Kidney glomerular epithelial cell (primary cell): ENCODE measurements at regions not wholly inside any gene's neighbourhood (a gene's known extent, or its start where the extent isn't known, plus 50 kb on each side); places are given as distances from the start of the nearest gene placed in this dataset.
"Not testable (repeated sequence)": the region's sequence is repeated elsewhere in the genome, so short reads cannot be mapped to it uniquely, and the experiment has no call there.

Experiments used
- DNase-seq: peaks from one replicate; lab custom pipeline; 2025; lab: John Stamatoyannopoulos, UW

GRCh38 chr11:96697466-96697865, 307.7 kb downstream of the JRKL start:
- DNase-seq = no peak

GRCh38 chr11:96704847-96705246, 315.0 kb downstream of the JRKL start:
- DNase-seq = no peak

DNA sequence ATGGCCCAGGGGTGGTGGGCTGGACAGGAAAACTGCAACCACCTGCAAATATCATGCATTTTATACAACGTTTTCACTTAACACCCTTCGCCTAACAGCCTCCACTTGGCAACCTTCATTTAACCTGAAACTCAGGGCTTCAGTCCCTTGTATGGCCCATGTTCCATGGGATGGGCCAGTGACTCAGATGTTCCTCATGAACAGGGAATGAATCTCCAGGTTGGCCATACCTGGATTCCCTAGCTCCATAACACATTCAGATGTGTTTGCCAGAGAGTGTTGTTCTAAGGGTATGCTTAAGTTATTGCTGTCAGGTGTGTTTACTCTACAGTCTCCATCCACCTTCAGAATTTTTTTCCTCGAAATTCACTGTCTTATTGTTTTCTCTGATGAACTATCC, 316.9 kb downstream of the JRKL start:
- DNase-seq = no peak

DNA sequence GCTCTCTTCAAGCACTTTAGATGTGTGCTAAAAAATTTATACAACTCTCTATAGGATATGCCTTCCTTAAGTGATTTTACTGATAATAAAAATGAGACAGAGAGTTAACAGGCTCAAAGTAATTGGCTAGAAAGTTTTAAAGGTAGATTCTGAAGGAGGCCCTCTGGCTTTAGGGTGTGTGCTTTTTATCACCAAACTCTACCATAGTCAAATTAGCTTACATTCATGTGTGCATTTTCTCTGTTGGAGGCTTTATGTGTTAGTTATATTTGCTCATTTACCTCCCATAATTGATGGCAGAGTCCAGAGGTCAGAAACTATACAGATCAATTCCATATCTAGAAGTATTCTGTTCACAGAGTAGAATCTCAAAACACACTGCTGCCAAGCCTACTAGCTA, 317.5 kb downstream of the JRKL start:
- DNase-seq = no peak

DNA sequence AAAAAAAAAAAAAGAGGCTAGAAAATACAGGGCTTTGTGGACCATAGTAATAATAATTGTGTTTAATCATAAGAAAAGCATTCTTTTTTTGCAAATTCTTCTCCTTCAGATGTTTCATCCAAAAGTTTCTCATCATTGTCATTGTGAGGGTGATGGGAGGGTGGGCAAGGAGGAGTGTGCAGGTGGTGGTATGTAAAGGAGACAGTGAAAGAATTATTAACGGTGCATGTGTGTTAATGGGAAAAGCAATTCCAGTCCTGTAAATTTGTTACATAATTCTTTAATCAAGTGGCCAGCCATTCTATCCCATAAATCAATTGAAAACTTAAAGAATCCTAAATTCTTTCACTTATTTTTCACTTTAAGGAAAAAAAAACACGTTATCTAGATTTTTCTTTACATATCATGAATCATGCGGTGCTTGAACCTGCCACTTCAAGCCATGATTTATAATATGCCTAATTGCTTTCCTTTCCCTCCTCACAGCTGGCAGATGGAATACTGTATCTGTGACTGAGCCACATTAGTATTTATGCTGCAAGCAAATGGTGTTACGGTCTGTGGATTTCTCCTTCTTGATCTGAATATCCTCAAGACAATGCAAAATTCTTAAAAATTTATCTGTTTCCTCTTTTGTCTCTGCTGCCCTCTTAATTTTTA, 318.5 kb downstream of the JRKL start:
- peak; percentile 14 for DNase-seq

- DNase-seq = no peak
Observed at GRCh38 chr11:96713301-96713700, 323.5 kb downstream of the JRKL start.

DNA sequence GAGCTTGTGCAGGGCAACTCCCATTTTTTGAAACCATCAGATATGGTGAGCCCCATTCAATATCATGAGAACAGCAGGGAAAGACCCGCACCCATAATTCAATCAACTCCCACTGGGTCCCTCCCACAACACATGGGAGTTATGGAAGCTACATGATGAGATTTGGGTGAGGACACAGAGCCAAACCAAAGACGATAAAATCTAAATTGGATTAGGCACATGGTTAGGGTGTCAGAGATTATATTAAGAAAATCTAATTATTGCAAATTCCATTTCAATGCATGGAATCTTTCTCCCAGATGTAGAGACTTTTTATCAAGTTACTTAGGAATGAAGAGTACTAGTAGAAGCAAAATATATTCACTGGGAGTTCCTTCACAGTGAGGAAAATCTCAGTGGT, 324.9 kb downstream of the JRKL start:
- no peak for DNase-seq

DNA sequence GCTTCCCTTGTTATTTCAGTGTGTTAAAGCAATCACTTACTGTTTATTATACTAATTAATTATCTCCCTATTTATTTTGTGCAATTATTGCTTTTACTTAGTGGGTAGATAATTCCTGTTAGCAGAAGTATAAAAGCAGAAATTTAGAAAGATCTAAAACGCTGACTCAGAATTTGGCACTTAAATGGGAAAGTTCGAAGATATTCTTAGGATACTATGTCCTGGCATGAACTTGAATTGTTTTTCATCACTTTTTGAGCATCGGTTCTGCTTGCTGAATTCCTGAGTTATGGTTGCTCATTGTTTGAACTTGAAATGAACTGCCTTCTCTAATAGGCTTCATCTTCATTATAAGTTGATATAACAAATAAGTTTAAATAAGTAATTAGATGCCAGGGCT, 325.4 kb downstream of the JRKL start:
- DNase-seq = no peak

- no peak for DNase-seq
Observed at GRCh38 chr11:96736601-96737000, 346.8 kb downstream of the JRKL start.

DNA sequence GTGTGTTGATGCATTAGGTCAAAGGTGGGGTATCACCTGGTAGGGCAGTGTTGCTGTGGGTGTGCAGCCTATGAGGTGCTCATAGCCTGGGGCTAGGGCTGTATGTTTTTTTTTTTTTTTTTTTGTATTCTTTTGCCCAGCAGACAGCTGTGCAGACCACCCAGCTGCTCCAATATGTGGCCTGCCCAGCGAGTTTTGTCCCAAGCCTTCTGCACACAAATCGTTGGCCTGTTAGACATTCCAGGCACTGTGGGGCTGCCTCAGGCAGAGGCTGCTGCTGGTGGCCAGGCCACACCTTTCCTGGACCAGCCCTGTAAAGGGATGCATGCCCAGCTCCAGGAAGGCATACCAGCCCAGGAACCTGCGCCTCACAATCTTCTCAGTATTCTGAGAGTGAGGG, 348.5 kb downstream of the JRKL start:
- no peak for DNase-seq

- no peak for DNase-seq
Observed at GRCh38 chr11:96741068-96741467, 351.3 kb downstream of the JRKL start.

DNA sequence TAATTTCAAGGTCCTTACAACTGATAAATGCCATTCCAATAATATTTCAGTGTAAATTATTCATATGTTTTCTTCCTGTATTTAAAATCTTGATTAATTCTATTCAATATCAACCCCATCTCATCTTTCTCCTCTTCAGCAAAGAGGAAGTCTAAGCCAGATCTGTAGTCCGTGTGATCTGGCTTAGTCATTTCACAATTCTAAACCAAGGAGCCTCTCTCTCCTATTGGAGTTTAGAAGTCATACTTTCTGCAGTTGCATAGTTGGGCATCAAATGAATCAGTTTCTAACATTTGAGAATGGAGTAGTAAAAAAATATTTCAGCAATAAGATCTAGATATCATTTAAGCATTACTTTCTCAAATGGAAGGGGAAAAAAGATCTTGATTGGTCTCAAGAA, 354.9 kb downstream of the JRKL start:
- DNase-seq = no peak

GRCh38 chr11:96748639-96749370, 359.0 kb downstream of the JRKL start:
- no peak for DNase-seq

DNA sequence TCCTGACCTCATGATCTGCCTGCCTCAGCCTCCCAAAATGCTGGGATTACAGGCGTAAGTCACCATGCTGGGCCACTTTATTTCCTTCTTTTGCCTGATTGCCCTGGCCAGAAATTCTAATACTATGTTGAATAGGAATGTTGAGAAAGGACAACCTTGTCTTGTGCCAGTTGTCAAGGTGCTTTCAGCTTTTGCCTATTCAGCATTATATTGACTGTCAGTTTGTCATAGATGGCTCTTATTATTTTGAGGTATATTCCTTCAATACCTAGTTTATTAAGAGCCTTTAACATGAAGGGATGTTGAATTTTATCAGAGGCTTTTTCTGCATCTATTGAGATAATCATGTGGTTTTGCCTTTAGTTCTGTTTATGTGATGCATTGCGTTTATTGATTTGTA, 362.0 kb downstream of the JRKL start:
- not testable (repeated sequence) for DNase-seq

- no peak for DNase-seq
Observed at GRCh38 chr11:96752221-96752620, 362.4 kb downstream of the JRKL start.

DNA sequence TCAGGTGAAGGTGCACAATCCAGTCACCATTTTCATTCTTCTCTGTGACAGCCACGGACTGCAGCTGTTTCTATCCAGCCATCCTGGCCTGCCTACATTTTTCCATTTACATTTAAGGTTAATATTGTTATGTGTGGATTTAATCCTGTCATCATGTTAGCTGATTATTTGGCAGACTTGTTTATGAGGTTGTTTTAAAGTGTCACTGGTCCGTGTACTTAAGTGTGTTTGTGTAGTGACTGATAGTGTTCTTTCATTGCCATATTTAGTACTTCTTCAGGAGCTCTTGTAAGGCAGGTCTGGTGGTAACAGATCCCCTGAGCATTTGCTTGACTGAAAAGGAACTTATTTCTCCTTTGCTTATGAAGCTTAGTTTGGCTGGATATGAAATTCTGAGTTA, 364.2 kb downstream of the JRKL start:
- no peak for DNase-seq

GRCh38 chr11:96755209-96755608, 365.4 kb downstream of the JRKL start:
- DNase-seq = no peak

DNA sequence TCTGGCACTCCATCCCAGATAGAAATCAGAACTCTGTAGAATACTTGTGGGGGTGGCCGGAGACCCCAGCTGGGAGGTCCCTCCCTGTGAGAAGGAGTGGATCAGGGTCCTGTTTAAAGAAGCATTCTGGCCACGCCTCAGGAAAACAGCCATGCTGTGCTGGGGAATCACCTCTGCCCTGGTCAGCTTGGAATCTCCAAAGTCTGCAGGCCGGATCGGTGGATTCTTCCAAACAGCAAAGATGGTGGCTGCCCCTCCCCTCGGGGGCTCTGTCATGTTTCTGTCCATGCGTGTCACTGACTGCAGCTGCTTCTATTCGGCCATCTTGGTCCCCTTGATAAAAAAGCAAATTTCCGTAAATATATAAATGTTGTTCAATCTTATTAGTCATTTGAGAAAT, 365.9 kb downstream of the JRKL start:
- DNase-seq = no peak

DNA sequence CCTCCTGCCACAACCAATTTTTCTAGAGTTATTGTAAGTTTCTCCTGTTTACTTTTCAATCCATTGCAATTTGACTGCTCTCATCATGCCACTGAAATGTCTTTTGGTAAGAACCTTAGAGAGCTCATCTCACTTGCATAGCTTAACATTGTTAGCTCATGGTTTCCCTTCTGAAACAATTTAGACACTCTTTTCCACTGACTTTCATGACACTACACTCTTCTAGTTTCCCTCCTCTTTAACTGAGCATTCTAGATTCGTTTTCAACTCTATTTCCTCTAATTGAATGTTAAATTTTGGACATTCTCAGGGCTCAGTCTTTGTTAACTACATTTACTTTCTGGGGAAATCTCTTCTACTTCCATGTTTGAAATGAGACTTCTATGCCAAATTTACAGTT, 369.1 kb downstream of the JRKL start:
- DNase-seq = no peak

- DNase-seq = no peak
Observed at GRCh38 chr11:96760306-96760705, 370.5 kb downstream of the JRKL start.

DNA sequence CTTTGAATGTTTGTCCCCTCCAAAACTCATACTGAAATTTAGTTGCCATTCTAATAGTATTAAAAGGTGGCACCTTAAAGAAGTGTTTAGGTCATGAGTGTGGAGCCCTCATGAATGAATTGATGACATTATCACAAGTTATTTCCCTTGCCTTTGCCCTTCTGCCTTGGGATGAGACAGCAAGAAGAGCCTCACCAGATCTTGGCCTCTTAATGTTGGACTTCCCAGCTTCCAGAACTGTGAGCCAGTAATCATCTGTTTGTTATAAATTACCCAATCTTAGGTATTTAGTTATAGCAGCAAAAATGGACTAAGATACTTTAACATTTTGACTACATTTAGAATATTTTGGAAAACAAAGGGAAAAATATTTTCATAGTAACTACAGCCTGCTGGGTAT, 371.0 kb downstream of the JRKL start:
- DNase-seq = no peak

- DNase-seq = no peak
Observed at GRCh38 chr11:96761451-96761850, 371.6 kb downstream of the JRKL start.

- no peak for DNase-seq
Observed at GRCh38 chr11:96763244-96763643, 373.4 kb downstream of the JRKL start.

GRCh38 chr11:96778272-96778671, 388.5 kb downstream of the JRKL start:
- DNase-seq = no peak
